IPS-18c (cell line): ENCODE measurements at regions not wholly inside any gene's neighbourhood (a gene's known extent, or its start where the extent isn't known, plus 50 kb on each side); places are given as distances from the start of the nearest gene placed in this dataset.

Experiments
- H3K4me3 ChIP-seq: 2 replicates; pipeline ENCODE4 v1.7.0; 2013; ENCODE audit warnings: low read depth, mild to moderate bottlenecking, low read length, moderate library complexity; ENCODE audit not compliant: insufficient read depth
- H3K9me3 ChIP-seq: one replicate; pipeline ENCODE4 v1.6.1; 2013; ENCODE audit warnings: mild to moderate bottlenecking, low read length, moderate library complexity; ENCODE audit not compliant: control insufficient read depth, insufficient read depth

GRCh38 chr17:79529661-79530081 is 81.2 kb downstream of the RBFOX3 start:
- Histone ChIP-seq H3K9me3 (no peaks in the 10 kb centered on the region), H3K4me3 (no peak overlapping the region)

DNA sequence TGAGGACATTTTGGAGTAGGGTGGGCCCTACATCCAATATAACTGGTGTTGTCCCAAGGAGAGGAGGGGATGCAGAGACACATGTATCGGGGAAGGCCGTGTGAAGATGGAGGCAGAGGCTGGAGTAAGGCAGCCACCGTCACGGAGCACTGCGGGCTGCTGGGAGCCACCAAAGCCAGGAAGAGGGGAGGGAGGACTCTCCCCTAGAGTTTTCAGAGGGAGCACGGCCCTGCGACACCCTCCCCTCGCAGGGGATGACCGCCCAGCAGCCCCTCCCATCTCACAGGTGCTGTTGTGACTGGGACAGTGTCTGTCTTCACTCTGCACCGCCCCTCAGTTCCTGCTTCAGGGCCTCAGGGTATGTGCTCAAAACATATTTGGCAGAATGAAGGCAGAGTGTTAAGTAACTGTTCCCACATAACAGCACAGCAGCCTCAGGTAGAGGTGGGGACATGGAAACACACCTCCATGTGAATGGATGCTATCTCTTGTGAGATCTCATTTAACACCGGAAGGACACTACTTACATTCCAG is 82.2 kb downstream of the RBFOX3 start:
- Histone ChIP-seq H3K4me3 (no peak overlapping the region), H3K9me3 (no peaks in the 10 kb centered on the region)

GRCh38 chr17:79527306-79527705 is 83.5 kb downstream of the RBFOX3 start:
- no peaks in the 10 kb centered on the region for H3K9me3 ChIP-seq
- no peak overlapping the region for H3K4me3 ChIP-seq

DNA sequence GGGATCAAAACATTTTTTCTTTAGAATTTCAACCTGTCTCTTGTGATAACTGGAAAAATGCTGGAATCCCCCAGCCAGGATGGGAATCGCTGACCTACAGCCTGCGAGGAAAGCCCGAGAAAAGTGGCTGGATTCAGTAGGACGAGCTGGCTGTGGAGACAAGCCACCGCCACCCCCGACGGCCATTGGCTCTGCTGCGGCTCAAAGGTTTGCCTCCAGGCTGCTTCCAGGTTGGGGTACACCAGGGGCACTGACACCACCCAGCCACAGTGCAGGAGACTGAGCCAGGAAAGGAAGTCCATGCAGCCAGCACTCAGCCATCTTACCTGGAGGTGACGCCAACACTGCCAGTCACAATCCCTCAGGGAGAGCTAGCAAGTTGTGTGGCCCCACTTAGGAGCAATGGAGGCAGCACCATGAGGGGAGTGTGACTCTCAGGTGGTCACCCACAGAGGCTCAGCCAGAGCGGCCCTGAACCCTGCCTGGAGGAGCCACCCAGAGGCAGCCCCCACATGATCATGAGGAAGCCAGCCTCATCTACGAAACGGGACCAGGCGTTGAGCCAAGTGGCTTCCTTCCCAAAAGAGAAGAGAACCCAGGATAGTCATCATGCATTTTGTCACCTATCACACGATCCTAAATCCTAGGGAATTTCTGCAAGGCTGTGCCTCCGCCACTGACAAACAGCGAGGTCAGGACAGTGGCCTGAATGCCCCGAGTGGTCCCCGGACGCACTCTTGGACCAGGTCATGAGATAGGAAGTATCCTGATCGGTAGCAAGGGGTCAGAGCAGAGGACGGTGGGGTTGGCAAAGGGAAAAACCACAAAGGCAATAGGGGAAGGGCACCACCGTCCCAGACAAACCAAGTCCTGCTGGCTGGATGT is 84.8 kb downstream of the RBFOX3 start:
- Histone ChIP-seq H3K4me3 (no peak overlapping the region), H3K9me3 (no peaks in the 10 kb centered on the region)

- Histone ChIP-seq H3K9me3 (no peaks in the 10 kb centered on the region), H3K4me3 (no peak overlapping the region)
Observed at GRCh38 chr17:79524213-79525187, 86.4 kb downstream of the RBFOX3 start.

GRCh38 chr17:79522414-79522813 is 88.4 kb downstream of the RBFOX3 start:
- Histone ChIP-seq H3K9me3 (no peaks in the 10 kb centered on the region), H3K4me3 (no peak overlapping the region)

DNA sequence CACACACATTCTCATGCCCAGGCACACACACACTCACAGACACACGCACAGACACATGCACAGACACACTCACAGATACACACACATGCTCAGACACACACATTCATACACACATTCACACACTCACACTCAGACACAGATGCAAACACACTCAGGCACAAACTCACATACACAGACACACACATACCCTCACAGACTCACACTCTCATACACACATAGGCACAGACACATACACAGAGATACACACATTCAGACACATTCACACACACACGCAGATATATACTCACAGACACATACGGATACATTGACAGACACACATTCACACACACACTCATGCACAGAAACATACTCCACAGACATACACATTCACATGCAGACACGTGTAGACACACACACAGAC is 89.6 kb downstream of the RBFOX3 start:
- Histone ChIP-seq H3K9me3 (no peaks in the 10 kb centered on the region), H3K4me3 (no peak overlapping the region)

- Histone ChIP-seq H3K9me3 (no peaks in the 10 kb centered on the region), H3K4me3 (no peak overlapping the region)
Observed at GRCh38 chr17:79520167-79521165, 90.4 kb downstream of the RBFOX3 start.

DNA sequence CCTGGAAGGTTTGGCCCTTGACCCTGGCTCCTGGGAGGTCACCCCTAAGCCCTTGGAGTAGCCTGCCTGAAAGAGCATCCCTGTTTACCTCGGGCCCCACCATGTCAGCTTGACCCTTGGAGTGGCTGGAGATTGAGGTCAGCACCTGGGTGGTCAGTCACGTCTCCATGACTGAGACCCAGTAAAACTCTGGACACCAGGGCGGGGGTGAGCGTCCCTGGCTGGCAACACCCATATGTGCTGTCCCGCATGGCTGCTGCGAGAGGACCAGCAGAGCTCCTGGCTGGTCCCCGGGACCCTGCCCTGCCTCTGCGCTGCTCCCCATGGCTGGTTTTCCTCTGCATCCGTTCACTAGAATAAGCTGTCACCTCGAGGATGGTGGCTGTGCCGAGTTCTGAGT is 91.2 kb downstream of the RBFOX3 start:
- Histone ChIP-seq H3K4me3 (no peak overlapping the region), H3K9me3 (no peaks in the 10 kb centered on the region)

DNA sequence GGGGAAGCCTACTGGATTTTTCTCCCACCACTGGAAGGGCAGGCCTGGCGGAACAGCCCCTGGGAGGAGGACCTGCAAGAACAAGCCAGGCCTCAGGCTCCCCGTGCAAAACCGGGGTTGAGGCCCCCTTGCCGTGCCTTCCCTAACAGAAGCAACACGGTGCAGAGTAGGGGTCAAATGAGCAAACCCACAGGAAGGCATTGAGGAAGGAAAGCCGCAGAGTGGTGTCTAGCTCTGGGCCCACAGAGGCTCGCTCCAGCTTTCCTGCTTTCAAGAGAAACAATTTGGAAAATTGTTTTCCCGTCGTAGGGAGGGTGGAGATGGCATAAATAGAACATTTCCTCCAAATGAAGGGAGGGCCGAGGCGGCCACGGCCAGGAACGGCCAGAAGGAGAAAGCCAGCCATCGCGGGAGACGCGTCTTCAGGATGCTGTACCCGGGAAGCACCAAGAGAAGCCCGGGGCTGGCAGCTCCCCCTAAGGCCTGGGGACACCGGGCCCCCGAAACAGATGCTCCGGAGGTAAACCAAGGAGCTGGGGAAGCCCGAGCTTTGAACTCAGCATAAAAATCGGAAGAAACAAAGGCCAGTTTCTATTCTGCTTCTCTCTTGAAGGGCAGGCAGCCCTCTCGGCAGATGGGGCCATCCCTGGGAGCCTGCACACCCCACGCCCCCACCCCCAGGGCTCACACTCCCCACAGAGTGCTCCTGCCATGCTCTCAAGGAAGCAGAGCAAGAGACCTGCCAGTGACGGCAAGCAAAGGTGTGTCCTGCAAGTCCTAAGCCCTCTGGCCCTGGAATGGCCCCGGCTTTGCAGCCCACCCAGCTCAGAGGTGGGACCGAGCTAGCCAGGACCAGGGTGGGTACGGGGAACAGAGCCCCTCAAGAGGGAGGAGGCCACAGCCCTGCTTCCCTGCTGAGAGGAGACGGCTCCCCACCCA is 92.0 kb downstream of the RBFOX3 start:
- H3K4me3 ChIP-seq = no peak overlapping the region

GRCh38 chr17:79517827-79518584 is 92.8 kb downstream of the RBFOX3 start:
- Histone ChIP-seq H3K9me3 (no peaks in the 10 kb centered on the region), H3K4me3 (no peak overlapping the region)

More for the DNA sequence above, 92.0 kb downstream of the RBFOX3 start:
- no peaks in the 10 kb centered on the region for H3K9me3 ChIP-seq

- Histone ChIP-seq H3K9me3 (no peaks in the 10 kb centered on the region), H3K4me3 (no peak overlapping the region)
Observed at GRCh38 chr17:79515646-79516571, 94.9 kb downstream of the RBFOX3 start.

DNA sequence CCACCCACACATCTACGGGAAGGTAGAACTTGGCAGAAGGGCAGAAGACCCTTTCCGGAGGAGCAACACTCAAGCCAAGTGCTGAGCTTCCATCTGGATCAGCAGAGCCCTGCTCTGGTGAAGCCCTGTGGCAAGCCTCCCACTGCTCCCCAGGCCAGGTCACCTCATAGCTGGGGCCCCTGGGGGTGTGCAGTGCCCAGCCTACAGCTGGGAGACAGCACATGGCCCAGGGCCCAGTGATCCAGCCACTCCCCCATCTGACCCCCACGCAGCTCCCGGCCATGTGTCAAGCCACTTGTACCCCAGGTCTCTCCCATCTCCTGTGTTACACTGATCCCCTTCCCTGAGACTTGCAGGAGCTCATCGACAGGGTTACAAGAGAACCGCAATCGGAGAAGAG is 95.7 kb downstream of the RBFOX3 start:
- no peak overlapping the region for H3K4me3 ChIP-seq
- no peaks in the 10 kb centered on the region for H3K9me3 ChIP-seq

GRCh38 chr17:79513820-79514535 is 96.9 kb downstream of the RBFOX3 start:
- no peak overlapping the region for H3K4me3 ChIP-seq
- H3K9me3 ChIP-seq = no peaks in the 10 kb centered on the region
